Effector memory CD8-positive, alpha-beta T cell (primary cell): ENCODE measurements at regions not wholly inside any gene's neighbourhood (a gene's known extent, or its start where the extent isn't known, plus 50 kb on each side); places are given as distances from the start of the nearest gene placed in this dataset.

Source experiments
- ATAC-seq: fragments of 150-1000 bp; cut with Tn5 transposase; replicated peaks from 2 replicates; pipeline ENCODE4 v1.10.0; 2021; ENCODE audit warnings: mild to moderate bottlenecking, moderate library complexity
- DNase-seq, 3 experiments: peaks; one replicate each; pipeline ENCODE4 v3.0.0; 2021
- H3K27ac Mint-ChIP-seq, 2 donors: one replicate each; pipeline ENCODE4 v1.8.0; 2022; ENCODE audit warnings: mild to moderate bottlenecking in 2 of 2, mixed read lengths in 2 of 2, moderate library complexity in 2 of 2
- H3K27me3 Mint-ChIP-seq, 2 donors: one replicate each; pipeline ENCODE4 v1.8.0; 2022; ENCODE audit warnings: mixed read lengths in 2 of 2
- H3K36me3 Mint-ChIP-seq: one replicate; pipeline ENCODE4 v1.8.0; 2022; ENCODE audit warnings: mild to moderate bottlenecking, moderate library complexity, mixed read lengths; ENCODE audit not compliant: insufficient read depth
- H3K4me1 Mint-ChIP-seq, 2 donors: one replicate each; pipeline ENCODE4 v1.8.0; 2022; ENCODE audit warnings: low read depth in 2 of 2, mixed read lengths in 2 of 2
- H3K4me3 Mint-ChIP-seq, 2 donors: one replicate each; pipeline ENCODE4 v1.8.0; 2022; ENCODE audit warnings: mild to moderate bottlenecking in 2 of 2, mixed read lengths in 2 of 2, moderate library complexity in 2 of 2
- H3K9me3 Mint-ChIP-seq, 2 donors: one replicate each; pipeline ENCODE4 v1.8.0; 2022; ENCODE audit warnings: mixed read lengths in 2 of 2

DNA sequence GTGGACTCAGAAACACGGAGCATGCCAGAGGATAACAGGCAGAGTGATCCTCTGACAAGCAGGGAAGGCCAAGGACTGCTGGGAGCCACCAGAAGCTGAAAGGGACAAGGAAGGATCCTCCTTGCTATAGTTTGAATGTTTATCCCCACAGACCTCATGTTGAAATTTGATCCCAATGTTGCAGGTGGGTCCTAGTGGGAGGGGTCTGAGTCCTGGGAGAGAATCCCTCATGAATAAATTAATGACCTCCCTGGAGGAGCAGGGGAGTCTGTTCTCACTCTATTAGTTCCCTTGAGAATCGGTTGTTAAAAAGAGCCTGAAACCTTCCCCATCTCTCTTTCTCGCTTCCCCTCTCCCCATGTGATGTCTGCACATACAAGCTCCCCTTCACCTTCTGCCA, 124.4 kb downstream of the FBXO15 start:
- Mint-ChIP-seq H3K36me3 (peaks cover 2% of the 10 kb centered on the region), H3K4me1 (no peaks in the 10 kb centered on the region), H3K27me3 (peaks cover 36 to 52% of the 10 kb centered on the region in 2 donors), H3K4me3 (no peak overlapping the region), H3K27ac (no peak overlapping the region), H3K9me3 (no peaks in the 10 kb centered on the region)
- no peak for DNase-seq
- ATAC-seq, result no peak

DNA sequence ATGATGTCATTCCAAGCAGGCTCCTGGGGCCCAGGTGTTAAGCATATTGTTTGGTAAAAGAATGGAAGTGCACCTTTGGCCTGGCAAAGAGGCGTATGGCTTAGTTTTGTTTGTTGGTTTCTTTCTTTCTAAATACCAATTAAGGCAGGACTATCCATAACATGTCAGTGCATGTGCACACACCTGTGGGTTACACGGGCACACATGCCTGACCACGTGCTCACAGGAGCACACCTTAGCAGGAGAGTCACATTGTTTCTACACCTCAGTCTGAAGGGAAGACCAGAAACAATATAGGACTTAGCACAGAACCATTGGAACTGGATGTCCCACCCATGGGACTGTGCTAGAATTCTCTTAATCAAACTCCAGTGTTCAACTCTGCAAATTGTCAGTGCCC, 127.8 kb downstream of the FBXO15 start:
- Mint-ChIP-seq H3K27ac (no peak overlapping the region), H3K4me1 (no peaks in the 10 kb centered on the region), H3K9me3 (no peaks in the 10 kb centered on the region), H3K36me3 (peaks cover 2% of the 10 kb centered on the region), H3K27me3 (peaks cover 34 to 36% of the 10 kb centered on the region in 2 donors), H3K4me3 (no peak overlapping the region)
- DNase-seq (no peak), ATAC-seq (no peak)

DNA sequence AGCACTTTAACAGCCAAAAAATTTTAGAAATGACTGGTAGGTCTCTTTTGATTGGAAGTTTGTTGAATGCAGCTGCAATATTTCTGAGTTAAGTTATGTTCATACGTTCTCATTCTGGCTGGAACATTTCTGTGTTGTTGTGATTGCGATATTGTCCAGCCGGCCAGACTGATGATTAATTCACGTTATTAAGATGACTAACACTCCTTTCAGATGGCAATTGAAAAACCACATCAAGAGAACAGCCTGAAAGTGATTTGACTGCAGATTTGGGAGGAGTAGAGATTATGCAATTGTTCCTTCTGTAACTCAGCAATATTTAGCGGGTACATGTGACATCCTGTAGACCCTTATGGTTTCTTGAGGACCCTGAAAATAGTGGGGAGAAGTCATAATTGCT, 133.7 kb downstream of the FBXO15 start:
- Mint-ChIP-seq H3K36me3 (no peaks in the 10 kb centered on the region), H3K4me1 (no peaks in the 10 kb centered on the region), H3K27me3 (peaks cover 12 to 15% of the 10 kb centered on the region in 2 donors), H3K9me3 (no peaks in the 10 kb centered on the region), H3K4me3 (no peak overlapping the region), H3K27ac (no peak overlapping the region)
- DNase-seq (no peak), ATAC-seq (no peak)

DNA sequence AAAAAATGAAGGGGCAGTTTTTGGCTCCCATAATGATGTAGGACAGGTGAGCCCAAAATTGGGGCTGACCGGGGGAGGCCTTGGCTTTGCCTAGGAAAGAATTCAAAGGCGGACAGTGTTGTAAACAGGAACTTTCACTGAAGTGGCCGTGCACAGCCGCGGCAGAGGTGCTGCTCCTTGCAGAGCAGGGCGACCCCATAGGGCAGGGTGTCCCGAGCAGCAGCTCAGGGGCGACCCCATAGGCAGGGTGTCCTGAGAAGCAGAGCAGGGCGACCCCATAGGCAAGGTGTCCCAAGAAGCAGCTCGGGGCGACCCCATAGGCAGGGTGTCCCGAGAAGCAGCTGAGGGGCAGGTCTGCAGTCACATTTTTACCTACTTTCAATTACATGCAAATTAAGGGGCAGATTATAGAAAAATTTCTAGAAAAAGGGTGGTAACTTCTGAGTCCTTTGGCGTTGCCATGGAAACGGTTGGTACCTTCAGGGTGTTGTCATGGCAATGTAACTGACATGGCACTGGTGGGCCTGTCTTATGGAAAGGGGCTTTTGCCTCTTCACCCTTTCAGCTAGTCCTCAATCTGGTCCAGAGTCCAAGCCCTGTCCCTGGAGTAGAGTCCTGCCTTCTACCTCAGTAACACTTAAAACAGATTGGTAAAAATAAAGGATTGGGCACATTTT, 134.5 kb downstream of the FBXO15 start:
- H3K4me3 Mint-ChIP-seq, result no peak overlapping the region
- ATAC-seq (no peak), DNase-seq (no peak)
- H3K27ac Mint-ChIP-seq, result no peak overlapping the region
- no peaks in the 10 kb centered on the region for H3K4me1 Mint-ChIP-seq
- H3K27me3 Mint-ChIP-seq, result peaks cover 7 to 9% of the 10 kb centered on the region in 2 donors
- H3K36me3 Mint-ChIP-seq, result no peaks in the 10 kb centered on the region
- H3K9me3 Mint-ChIP-seq, result no peaks in the 10 kb centered on the region

DNA sequence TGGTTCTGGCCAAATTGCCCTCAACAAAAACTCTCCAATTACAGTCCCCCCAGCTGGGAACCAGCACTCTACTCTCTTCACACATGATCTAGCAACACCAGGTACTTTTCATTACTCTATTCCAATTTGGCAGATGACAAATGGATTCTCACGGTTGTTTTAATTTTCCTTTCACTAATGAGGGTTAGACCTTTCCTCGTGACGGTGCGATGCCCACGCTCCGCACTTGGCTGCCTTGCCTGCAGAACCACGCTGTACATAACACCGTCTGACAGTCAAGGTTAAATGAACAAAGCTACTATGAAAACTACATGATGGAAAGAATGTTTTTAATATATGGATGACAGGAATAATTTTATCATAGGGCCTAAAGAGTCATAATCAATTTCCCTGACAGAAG, 141.5 kb downstream of the FBXO15 start:
- ATAC-seq, result no peak
- H3K9me3 Mint-ChIP-seq, result no peaks in the 10 kb centered on the region
- peaks cover 0 to 13% of the 10 kb centered on the region in 2 donors for H3K27me3 Mint-ChIP-seq

DNA sequence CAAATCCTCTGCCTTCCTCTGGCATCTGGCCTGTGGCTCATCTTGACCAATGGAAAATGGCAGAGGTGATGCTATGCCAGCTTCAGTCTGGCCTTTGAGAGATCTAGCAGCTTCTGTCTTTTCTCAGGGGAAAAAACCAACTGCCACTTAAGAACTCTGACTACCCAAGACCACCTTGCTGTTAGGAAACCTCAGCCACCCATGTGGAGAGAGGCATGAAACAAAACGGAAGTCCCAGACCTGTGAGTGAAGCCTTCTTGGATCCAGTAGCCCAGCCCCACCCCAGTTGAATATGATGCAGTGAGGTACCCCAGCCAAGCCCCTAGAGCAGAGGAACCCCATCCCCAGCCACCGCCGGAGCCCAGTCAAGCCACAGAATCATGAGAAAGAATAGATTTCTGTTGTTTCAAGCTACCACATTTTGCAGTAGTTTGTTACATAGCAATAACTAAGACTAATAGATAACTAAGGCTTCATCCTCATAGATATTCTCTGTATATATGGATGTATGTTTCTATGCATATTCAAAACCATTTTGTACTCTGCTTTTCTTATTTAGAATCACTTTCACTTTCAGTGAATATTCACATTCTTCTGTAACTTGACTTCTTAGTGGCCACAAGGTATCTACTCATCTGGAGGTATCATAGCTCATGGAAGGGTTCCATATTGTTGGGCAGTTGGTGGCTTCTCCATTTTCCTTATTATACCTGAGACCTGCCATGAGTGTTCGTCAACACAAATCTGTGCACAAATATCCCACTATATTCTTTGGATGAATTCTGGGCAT, 142.1 kb downstream of the FBXO15 start:
- Mint-ChIP-seq H3K36me3 (no peaks in the 10 kb centered on the region), H3K27ac (no peak overlapping the region), H3K9me3 (no peaks in the 10 kb centered on the region), H3K4me1 (no peaks in the 10 kb centered on the region), H3K4me3 (no peak overlapping the region), H3K27me3 (peaks cover 0 to 16% of the 10 kb centered on the region in 2 donors)
- DNase-seq, result no peak
- ATAC-seq, result no peak

More for the DNA sequence above, 141.5 kb downstream of the FBXO15 start:
- no peaks in the 10 kb centered on the region for H3K36me3 Mint-ChIP-seq
- no peaks in the 10 kb centered on the region for H3K4me1 Mint-ChIP-seq
- no peak for DNase-seq
- no peak overlapping the region for H3K4me3 Mint-ChIP-seq
- no peak overlapping the region for H3K27ac Mint-ChIP-seq

DNA sequence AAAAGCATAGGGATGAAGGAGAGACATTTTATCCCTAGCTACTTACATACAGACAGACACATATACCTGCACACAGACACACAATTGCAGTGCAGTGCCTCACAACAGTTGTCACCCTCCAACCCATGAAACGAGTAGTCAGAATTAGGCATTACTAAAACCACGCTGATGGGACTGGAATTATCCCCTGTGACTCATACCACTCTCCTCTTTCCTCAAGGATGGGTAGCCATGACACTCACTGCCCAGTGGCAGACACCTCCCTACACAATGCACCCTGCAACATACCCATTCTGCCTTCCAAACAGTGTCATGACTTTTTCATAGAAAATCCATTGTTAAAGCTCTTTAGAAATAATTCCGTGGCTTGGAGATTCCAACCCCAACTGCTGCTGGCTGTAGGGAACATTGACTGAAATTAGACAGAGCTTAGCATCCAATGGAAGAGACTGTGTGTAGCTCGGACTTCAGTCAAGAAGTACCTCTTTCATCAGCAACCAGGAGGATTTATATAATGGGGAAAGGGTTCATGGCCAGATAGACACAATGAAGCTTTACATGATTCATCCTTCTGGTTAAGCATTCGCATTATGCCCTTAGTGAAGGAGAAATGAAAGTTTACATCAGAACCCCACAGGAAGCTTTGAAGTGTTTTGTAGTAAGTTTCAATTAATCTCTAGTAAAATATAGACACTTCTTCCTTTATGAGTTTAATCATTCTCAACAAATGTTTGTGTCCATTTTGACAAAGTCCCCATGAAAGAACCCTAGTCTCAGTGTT, 155.2 kb downstream of the FBXO15 start:
- Mint-ChIP-seq H3K27me3 (peaks cover 0 to 11% of the 10 kb centered on the region in 2 donors), H3K4me1 (no peaks in the 10 kb centered on the region), H3K4me3 (no peak overlapping the region), H3K27ac (no peak overlapping the region), H3K36me3 (no peaks in the 10 kb centered on the region), H3K9me3 (peaks cover 2 to 4% of the 10 kb centered on the region in 2 donors)
- no peak for ATAC-seq
- DNase-seq, result no peak

DNA sequence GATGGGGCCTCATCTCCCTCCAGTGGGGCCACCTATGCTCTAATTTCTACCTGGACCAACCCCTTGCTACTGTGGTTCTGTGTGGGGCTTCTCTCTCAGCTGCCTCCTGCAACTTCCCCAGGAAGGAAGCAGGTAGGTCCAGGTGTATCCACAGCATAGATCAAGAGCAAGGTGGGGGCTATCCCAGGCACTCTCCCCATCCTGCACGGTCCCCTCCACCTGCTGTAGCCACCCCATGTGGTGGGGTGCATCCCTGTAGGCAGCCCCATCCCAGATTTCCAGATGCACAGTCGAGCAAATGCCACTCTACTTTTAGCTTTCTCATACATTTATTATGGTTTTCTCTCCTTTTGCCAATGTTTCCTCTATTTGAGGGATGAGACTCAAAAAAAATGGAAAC, 156.1 kb downstream of the FBXO15 start:
- H3K36me3 Mint-ChIP-seq, result no peaks in the 10 kb centered on the region
- ATAC-seq, result no peak

DNA sequence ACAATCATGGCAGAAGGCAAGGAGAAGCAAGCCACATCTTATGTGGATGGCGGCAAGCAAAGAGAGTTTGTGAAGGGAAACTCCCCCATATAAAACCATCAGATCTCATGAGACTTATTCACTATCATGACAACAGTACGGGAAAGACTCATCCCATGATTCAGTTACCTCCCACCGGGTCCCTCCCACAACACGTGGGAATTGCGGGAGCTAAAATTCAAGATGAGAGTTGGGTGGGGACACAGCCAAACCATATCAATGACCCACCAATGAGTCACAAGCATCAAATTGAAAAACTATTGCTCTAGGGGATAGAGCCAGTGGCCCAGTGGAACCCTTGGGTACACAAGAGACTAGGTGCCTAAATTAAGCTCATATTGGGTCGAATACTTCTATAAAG, 157.4 kb downstream of the FBXO15 start:
- no peak overlapping the region for H3K27ac Mint-ChIP-seq
- H3K4me1 Mint-ChIP-seq, result no peaks in the 10 kb centered on the region
- peaks cover 0 to 1% of the 10 kb centered on the region in 2 donors for H3K27me3 Mint-ChIP-seq
- H3K9me3 Mint-ChIP-seq, result peaks cover 0 to 2% of the 10 kb centered on the region in 2 donors
- no peaks in the 10 kb centered on the region for H3K36me3 Mint-ChIP-seq
- no peak for DNase-seq
- no peak overlapping the region for H3K4me3 Mint-ChIP-seq
- ATAC-seq, result no peak

More for the DNA sequence above, 156.1 kb downstream of the FBXO15 start:
- H3K9me3 Mint-ChIP-seq, result peaks cover 0 to 2% of the 10 kb centered on the region in 2 donors
- no peak overlapping the region for H3K4me3 Mint-ChIP-seq
- H3K4me1 Mint-ChIP-seq, result no peaks in the 10 kb centered on the region
- H3K27me3 Mint-ChIP-seq, result peaks cover 0 to 11% of the 10 kb centered on the region in 2 donors
- DNase-seq, result no peak
- no peak overlapping the region for H3K27ac Mint-ChIP-seq

DNA sequence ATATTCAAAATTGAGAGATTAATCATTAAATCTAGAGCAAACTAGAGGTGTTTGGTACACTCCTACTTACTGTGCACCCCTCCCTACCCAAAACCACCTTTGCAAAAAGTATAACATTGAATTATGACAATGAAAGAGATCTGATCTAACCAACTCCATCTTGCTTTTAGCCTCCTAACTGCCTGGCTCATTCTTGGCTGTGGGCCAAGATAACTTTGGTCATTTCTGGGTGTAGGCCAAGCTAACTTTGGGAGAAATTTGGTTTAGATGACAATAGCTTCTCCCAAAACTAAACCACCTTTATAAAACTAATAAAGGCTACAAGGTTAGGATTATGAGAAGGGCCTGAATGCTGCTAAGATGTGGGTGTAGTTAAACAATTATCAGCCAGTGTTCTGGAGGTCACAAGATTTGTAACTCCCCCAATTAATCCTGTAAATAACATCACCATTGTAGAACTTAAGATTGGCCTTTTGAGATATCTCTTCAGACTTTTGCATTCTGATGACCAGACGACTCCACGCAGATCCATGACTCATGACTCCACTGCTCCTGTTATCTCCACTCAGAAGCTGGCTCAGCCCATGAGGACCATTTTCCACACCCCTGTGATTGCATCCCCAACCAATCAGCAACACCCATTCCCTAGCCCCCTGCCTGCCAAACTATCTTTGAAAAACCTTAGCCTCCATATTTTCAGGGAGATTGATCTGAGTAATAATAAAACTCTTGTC, 160.2 kb downstream of the FBXO15 start:
- no peaks in the 10 kb centered on the region for H3K4me1 Mint-ChIP-seq
- ATAC-seq (no peak), DNase-seq (no peak)
- no peak overlapping the region for H3K27ac Mint-ChIP-seq
- peaks cover 0 to 2% of the 10 kb centered on the region in 2 donors for H3K9me3 Mint-ChIP-seq
- no peak overlapping the region for H3K4me3 Mint-ChIP-seq
- H3K27me3 Mint-ChIP-seq, result no peaks in the 10 kb centered on the region
- no peaks in the 10 kb centered on the region for H3K36me3 Mint-ChIP-seq

DNA sequence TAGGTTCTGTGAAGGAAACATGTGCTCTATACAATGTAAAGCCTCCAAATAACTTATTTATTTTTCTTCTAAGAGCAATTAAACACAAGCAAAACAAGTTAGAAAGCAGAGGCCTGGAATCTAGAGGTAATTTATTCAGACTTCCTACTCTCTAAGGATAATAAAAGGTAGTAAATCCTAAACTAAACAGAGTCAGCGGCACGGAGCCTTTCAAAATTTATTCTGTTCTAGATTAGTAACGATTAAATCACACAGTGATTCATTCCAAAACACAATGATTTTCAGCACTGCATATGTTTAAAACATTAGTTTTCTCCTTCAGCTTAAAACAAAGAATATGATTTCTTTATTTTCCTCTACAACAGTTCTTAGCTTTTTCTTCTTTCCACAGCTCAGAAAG, 160.9 kb downstream of the FBXO15 start:
- no peak overlapping the region for H3K27ac Mint-ChIP-seq

DNA sequence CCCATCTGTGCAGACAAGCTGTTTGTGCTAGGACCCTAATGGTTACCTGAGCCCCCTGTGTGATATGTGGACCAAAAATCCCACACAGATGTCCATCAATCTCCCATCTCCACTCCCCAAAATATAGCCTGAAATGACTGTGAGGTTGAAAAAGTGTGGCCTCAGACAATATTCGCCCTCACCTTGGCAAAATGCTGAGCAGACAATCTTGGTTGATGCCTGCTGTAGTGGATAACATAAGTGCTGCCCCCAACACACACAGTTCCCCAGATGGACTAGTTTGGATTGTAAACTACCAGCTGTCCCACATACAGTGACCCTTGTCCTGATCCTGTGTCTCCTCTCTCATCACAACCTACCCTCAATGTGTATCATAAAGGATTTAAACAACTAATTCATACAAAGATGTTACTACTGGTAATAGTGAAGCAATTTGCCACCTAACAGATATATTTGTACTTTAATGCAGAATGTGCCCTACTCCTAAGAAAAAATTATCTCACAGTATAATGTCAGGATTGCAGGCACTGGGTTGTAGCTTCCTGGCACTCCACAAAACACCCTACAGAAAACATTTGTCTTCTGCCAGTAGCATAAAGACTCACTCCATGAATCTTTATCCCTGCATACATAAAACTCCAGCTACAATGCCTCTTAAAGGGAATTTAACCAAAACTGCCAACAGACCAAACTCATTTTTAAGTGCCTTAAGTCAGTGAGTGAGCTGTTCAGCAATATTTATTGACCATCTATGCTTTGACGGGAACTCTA, 161.6 kb downstream of the FBXO15 start:
- DNase-seq (no peak), ATAC-seq (no peak)
- Mint-ChIP-seq H3K4me3 (no peak overlapping the region), H3K27me3 (peaks cover 0 to 4% of the 10 kb centered on the region in 2 donors), H3K4me1 (no peaks in the 10 kb centered on the region), H3K27ac (no peak overlapping the region), H3K9me3 (peaks cover 0 to 2% of the 10 kb centered on the region in 2 donors), H3K36me3 (no peaks in the 10 kb centered on the region)

More for the DNA sequence above, 160.9 kb downstream of the FBXO15 start:
- peaks cover 0 to 2% of the 10 kb centered on the region in 2 donors for H3K9me3 Mint-ChIP-seq
- no peaks in the 10 kb centered on the region for H3K36me3 Mint-ChIP-seq
- H3K4me3 Mint-ChIP-seq, result no peak overlapping the region
- ATAC-seq, result no peak
- H3K27me3 Mint-ChIP-seq, result no peaks in the 10 kb centered on the region
- no peaks in the 10 kb centered on the region for H3K4me1 Mint-ChIP-seq
- no peak for DNase-seq
